ENCODE measurements at regions not wholly inside any gene's neighbourhood (a gene's known extent, or its start where the extent isn't known, plus 50 kb on each side); places are given as distances from the start of the nearest gene placed in this dataset.

- no peak for DNase-seq (ENCODE audit: low spot score)
Observed at GRCh38 chr5:72046106-72046505, 61.2 kb upstream of the MAP1B start.

GRCh38 chr5:72055636-72056035 lies 51.6 kb upstream of the MAP1B start:
- DNase-seq (ENCODE audit: low spot score), result no peak

Measured in AG08396 (cell line).